Thyroid gland (tissue), 4 donors: ENCODE measurements at regions not wholly inside any gene's neighbourhood (a gene's known extent, or its start where the extent isn't known, plus 50 kb on each side); places are given as distances from the start of the nearest gene placed in this dataset.

ENCODE experiments used
- POLR2A ChIP-seq, 2 donors: fragments of 450-650 bp; IDR thresholded peaks; one replicate each; pipeline ENCODE4 v1.6.1; 2017; ENCODE audit warnings: antibody characterized with exemption in 2 of 2, mild to moderate bottlenecking in 2 of 2, moderate library complexity in 1 of 2
- TF ChIP-seq, protein P1 (sequence below), 6 experiments: fragments of 200-600 bp in 3 of 6; fragments of 450-650 bp in 3 of 6; sonication (generic) in 3 of 6; IDR thresholded peaks; one replicate each; pipeline ENCODE4 v1.5.1; 2016 to 2019; ENCODE audit warnings: antibody characterized with exemption in 6 of 6, mild to moderate bottlenecking in 2 of 6, inconsistent platforms in 1 of 6, moderate library complexity in 1 of 6

DNA sequence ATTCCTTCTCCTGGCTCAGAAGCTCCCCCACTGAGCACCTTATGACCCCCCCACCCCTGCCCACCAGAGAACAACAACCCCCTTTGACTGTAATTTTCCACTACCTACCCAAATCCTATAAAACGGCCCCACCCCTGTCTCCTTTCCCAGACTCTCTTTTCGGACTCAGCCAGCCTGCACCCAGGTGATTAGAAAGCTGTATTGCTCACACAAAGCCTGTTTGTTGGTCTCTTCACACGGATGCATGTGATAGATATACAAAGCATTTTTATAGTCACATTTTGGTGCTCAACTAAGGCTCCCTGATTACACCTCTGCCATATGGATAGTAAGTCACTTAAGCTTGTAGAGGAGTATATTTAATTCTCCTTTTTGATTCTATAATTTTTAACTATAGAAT, 985.8 kb downstream of the REEP3 start:
- TF ChIP-seq, protein P1, sequence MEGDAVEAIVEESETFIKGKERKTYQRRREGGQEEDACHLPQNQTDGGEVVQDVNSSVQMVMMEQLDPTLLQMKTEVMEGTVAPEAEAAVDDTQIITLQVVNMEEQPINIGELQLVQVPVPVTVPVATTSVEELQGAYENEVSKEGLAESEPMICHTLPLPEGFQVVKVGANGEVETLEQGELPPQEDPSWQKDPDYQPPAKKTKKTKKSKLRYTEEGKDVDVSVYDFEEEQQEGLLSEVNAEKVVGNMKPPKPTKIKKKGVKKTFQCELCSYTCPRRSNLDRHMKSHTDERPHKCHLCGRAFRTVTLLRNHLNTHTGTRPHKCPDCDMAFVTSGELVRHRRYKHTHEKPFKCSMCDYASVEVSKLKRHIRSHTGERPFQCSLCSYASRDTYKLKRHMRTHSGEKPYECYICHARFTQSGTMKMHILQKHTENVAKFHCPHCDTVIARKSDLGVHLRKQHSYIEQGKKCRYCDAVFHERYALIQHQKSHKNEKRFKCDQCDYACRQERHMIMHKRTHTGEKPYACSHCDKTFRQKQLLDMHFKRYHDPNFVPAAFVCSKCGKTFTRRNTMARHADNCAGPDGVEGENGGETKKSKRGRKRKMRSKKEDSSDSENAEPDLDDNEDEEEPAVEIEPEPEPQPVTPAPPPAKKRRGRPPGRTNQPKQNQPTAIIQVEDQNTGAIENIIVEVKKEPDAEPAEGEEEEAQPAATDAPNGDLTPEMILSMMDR (IDR thresholded peaks at IDR 0.05): no peak
- no peak for TF ChIP-seq POLR2A (IDR thresholded peaks at IDR 0.05)
